Left ventricle myocardium superior (tissue), 1 donor: ENCODE measurements at regions not wholly inside any gene's neighbourhood (a gene's known extent, or its start where the extent isn't known, plus 50 kb on each side); places are given as distances from the start of the nearest gene placed in this dataset.

Source experiments
- ATAC-seq: fragments of 200-7000 bp; cut with Tn5 transposase; one replicate; pipeline ENCODE4 v1.9.1; 2020; ENCODE audit warnings: mild to moderate bottlenecking, moderate library complexity
- DNase-seq: peaks from one replicate; pipeline ENCODE4 v3.0.0-alpha.2; 2020
- intact Hi-C: fragments of 100-400 bp; cut with micrococcal nuclease; formaldehyde crosslinking; loops from one replicate; pipeline ENCODE4 v1.11.0; 2022
- donor health status: DM: no; HTN: yes; CAD: no; lungs with severe emphysema.

- no peak for ATAC-seq
- intact Hi-C loops: no loop called here
- no peak for DNase-seq
Observed at GRCh38 chr9:107188376-107188775, 94.7 kb upstream of the RAD23B start.

DNA sequence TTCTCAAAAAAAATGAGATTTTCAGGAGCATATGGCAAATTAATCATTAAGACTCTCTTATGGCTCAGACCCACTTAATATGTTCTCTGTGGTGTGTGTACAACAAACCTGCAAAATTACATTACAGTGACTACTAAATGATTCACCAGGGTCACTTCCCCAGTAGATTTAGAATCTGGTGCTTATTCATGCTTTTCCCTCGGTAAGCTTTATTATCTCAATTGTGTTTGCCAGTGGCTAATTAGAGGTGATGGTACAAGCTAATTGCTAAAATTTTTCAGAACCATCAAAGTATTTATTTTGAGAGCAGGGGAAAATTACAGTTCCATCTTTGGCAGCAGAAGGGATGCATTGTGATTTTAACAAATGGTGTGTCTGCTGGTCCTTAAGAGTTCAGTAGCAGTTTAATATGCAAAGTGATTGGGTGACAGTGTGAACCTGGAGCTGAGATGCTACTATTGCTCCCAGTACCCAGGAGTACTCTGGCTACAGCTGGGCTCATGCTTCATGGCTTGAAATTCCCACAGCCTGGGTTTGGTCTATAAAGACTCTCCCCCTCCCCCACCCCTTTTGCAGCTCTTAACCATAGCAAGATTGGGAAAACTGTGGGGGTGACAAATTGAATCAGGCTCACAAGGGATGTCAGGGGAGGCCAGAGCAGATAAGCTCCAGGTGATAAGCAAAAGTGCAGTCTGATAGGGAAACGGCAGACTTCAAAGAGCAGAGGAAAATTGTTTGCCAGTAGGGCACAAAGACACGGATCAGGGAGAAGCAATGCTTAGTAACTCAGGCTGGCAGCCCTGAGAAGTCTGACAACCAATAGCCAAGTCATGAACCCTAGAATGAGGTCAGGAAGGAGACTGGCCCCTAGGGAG, 92.8 kb upstream of the RAD23B start:
- intact Hi-C loops: no loop called here
- ATAC-seq: no peak
- DNase-seq: no peak

DNA sequence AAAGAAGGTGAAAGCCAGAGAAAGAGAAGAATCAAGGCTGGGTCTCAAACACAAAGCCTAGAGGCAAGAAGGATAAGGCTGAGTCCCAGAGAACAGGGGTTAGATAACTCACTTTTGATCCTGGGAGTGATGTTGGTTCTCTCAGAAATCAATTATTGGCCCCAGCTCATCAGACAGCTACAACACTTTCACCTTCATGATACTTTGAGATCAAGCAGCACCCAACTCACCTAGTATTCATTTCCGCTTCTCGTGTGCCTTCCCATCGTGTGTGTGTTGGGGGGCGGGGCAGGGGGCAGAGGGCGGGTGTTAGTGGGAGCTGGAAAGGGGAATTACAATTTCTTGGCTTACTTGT, 92.2 kb upstream of the RAD23B start:
- ATAC-seq (no peak), DNase-seq (no peak)
- intact Hi-C loops: no loop called here

DNA sequence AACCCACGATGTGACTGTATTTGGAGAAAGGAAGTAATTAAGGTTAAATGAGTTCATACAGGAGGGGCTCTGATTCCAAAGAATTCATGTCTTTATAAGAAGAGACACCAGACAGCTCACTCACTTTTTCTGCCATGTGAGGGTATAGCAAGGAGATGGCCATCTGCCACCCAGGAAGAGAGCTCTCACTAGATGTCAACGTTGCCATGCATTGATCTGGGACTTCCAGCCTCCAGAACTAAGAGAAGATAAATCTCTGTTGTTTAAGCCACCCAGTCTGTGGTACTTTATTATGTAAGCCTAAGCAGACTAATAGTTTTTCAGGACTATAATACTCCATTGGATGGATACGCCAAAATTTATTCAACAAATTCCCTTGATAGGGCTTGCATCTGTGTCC, 89.8 kb upstream of the RAD23B start:
- intact Hi-C loops: no loop called here
- ATAC-seq (no peak), DNase-seq (no peak)

DNA sequence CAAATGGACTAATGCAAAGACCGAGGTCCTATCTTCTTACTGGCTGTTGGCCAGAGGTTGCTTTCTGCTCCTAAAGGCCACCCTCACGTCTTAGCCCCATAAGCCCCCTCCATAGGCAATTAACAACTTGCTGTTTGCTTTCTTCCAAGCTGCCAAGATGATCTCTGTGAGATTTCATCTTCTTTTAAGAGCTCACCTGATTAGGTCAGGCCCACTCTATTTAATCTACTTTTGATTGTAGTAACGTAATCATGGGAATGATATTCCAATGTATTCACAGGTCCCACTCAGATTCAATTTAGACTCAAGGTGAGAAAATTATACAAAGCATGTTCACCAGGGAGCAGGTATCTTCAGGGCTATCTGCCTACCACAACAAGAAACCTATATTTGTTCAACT, 84.4 kb upstream of the RAD23B start:
- DNase-seq (no peak), ATAC-seq (no peak)
- intact Hi-C loops: no loop called here

- DNase-seq (no peak), ATAC-seq (no peak)
- intact Hi-C loops: no loop called here
Observed at GRCh38 chr9:107208121-107208520, 75.0 kb upstream of the RAD23B start.

- intact Hi-C loops: no loop called here
- DNase-seq (no peak), ATAC-seq (no peak)
Observed at GRCh38 chr9:107210775-107211174, 72.3 kb upstream of the RAD23B start.

DNA sequence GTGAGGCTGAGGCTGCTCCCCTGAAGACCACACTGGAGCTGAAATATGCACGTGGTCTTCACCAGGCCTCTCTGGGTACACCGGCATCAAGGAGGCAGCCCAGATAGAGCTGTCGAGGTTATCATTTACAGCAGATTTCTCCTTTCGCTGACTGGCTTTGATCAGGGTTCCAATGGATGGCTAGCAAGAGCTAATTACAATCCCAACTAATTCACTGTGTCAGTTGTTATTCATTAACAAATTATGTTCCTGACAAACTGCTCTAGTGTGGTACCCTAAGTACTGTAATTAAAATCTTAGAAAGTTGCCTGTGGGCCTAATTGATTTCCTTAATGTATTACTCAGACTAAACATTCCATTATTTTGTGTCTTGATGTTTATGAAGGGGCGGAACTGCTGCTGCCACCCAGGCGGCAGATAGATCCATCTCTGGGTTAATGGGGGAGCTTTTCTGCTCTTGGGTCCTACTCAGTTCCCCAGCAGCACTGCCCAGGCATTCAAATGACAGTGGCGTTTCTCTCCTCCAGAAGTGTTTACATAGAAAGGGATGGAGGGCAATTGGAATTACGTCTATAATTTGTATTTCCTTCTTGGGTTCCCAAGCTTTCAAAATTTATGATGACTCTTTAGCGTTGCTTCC, 71.7 kb upstream of the RAD23B start:
- intact Hi-C loops: no loop called here
- no peak for ATAC-seq
- DNase-seq: no peak

DNA sequence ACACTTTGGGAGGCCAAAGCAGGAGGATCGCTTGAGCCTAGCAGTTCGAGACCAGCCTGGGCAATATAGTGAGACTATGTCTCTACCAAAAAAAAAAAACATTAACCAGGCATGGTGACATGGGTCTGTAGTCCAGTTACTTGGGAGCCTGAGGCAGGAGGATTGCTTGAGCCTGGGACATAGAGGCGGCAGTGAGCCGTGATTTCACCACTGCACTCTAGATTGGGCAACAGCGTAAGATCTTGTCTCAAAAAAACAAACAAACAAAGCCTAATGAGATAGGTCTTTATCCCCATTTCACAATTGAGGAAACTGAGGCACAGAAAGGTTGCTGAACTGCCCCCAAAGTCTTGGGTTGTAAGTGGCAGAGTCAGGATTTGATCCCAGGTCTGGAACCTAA, 70.5 kb upstream of the RAD23B start:
- intact Hi-C loops: no loop called here
- no peak for DNase-seq
- no peak for ATAC-seq

DNA sequence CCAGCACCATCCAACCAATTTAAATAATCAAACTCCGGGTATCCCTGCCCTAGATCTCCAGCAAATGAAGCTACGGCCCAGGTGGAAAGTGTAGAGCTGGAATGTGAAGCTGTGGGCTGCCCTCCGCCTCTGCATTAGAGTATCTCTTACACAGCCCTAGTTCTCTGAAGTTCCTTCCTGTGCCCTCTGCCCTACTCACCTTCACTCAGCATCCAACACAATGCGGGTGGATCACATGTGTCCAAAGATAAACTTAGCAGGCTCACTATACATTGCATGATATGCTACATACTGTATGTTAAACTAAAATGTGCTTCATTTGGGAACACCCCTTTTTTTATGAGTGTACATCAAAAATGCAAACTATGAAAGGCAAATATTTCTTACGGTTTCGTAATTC, 70.0 kb upstream of the RAD23B start:
- intact Hi-C loops: no loop called here
- no peak for ATAC-seq
- no peak for DNase-seq

GRCh38 chr9:107213561-107214028, 69.5 kb upstream of the RAD23B start:
- DNase-seq: no peak
- intact Hi-C loops: no loop called here
- ATAC-seq: no peak

DNA sequence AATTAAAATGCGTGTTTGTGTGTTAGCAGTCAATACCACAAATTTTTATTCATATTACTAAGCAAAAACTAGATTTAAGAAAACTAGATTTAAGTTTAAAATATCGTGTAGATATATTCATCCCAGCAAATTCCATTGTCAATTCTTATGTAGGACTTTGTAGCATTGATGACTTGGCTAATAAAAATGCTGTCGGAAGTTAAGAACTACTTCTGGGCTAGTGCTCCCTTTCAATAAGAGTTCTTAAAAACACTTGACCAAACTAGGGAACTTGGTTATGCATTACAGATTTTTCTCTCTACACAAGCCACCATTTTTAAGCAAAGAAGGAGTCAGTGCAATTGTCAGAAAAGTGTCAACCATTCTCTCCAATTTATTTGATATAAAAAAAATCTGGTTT, 68.7 kb upstream of the RAD23B start:
- ATAC-seq: no peak
- intact Hi-C loops: no loop called here

GRCh38 chr9:107214915-107215314, 68.2 kb upstream of the RAD23B start:
- ATAC-seq: no peak
- no peak for DNase-seq
- intact Hi-C loops: no loop called here

More for the DNA sequence above, 68.7 kb upstream of the RAD23B start:
- DNase-seq: no peak

- ATAC-seq (no peak), DNase-seq (no peak)
- intact Hi-C loops: no loop called here
Observed at GRCh38 chr9:107215381-107215780, 67.7 kb upstream of the RAD23B start.

DNA sequence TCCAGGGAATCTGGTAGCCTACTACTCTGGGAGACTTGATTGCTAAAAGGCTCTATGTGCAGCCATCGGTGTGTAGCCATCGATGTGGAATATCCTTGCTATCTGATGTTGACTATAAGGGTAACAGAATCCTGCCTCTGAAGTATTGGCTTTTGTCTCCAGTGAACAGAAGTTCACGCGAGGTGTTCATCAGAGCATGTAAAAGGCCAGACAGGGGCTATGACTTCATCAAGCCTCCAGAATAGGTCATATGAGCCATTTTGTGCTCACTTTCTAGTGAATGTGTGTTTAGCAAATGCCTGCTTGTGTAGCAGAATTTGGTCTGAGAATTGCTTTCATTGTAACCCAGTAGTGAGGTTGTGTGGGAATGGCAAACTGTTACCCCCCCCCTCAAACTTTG, 66.8 kb upstream of the RAD23B start:
- no peak for ATAC-seq
- intact Hi-C loops: no loop called here
- no peak for DNase-seq

- intact Hi-C loops: no loop called here
- ATAC-seq (no peak), DNase-seq (no peak)
Observed at GRCh38 chr9:107218829-107219485, 64.1 kb upstream of the RAD23B start.

DNA sequence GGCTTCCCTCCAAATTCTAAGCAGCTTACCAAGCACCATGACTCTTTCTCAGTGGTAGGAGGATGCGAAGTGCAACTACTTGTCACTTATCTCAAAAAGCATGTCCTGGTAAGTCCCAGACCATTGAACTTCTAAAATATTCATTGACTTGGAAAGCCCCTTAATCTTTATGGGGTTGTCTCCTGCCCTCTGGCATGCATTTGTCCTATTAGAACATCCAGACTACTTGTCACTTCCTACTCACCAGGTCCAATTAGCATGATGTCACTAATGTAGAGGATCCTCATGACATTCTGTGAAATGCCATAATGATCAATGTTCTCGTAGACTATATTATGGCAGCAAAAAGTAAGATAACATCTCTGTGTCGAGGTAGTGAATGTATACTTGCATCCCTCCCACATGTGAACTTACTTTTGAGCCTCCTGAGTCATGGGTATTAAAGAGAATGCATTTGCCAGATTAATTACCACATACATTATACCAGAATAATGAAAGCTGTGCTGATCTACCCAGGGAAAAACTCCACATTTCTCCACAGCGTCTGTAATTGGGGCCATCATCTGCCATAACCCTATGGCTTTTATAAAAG, 63.5 kb upstream of the RAD23B start:
- intact Hi-C loops: no loop called here
- DNase-seq: no peak
- no peak for ATAC-seq

- intact Hi-C loops: no loop called here
- DNase-seq (no peak), ATAC-seq (no peak)
Observed at GRCh38 chr9:107221321-107221720, 61.8 kb upstream of the RAD23B start.

DNA sequence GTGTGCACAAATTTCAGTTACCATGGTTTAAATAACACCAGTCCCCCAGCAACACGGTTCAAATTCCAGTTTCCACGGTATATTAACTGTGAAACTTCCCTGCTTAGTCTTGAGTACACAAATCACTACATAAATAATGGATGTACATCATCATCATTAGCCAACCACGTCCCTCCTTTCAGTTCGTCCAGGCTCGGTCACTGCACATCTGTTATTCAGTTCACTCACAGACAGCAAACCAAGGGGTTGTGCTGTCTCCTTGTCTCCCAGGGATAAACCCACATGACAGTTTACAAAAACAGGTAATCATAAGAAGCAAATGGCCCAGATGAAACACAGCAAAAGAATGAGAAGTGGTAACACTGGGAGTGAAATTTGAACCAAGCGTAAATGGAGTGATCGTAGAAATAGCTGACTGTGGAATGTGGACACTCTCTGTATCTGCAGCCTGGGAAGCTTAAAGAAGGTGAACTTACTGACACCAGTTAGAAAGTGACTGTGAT, 61.0 kb upstream of the RAD23B start:
- intact Hi-C loops: no loop called here
- DNase-seq: no peak
- ATAC-seq: no peak

- DNase-seq (no peak), ATAC-seq (no peak)
- intact Hi-C loops: no loop called here
Observed at GRCh38 chr9:107223381-107223780, 59.7 kb upstream of the RAD23B start.
